ENCODE measurements at regions not wholly inside any gene's neighbourhood (a gene's known extent, or its start where the extent isn't known, plus 50 kb on each side); places are given as distances from the start of the nearest gene placed in this dataset.

GRCh38 chr10:101303087-101303703 lies 50.8 kb upstream of the BTRC start:
- H3K4me3 ChIP-seq = no peak overlapping the region
- TF ChIP-seq, protein P1, sequence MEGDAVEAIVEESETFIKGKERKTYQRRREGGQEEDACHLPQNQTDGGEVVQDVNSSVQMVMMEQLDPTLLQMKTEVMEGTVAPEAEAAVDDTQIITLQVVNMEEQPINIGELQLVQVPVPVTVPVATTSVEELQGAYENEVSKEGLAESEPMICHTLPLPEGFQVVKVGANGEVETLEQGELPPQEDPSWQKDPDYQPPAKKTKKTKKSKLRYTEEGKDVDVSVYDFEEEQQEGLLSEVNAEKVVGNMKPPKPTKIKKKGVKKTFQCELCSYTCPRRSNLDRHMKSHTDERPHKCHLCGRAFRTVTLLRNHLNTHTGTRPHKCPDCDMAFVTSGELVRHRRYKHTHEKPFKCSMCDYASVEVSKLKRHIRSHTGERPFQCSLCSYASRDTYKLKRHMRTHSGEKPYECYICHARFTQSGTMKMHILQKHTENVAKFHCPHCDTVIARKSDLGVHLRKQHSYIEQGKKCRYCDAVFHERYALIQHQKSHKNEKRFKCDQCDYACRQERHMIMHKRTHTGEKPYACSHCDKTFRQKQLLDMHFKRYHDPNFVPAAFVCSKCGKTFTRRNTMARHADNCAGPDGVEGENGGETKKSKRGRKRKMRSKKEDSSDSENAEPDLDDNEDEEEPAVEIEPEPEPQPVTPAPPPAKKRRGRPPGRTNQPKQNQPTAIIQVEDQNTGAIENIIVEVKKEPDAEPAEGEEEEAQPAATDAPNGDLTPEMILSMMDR (IDR thresholded peaks at IDR 0.05) = no peak
- TF ChIP-seq POLR2A (IDR thresholded peaks at IDR 0.05) = no peak
- no peak for TF ChIP-seq EP300 (IDR thresholded peaks at IDR 0.05)
- TF ChIP-seq POLR2AphosphoS5 (IDR thresholded peaks at IDR 0.05) = no peak
- ATAC-seq (ENCODE audit: low FRiP score in 2 of 2) = no peak
- no peaks in the 10 kb centered on the region for H3K9me3 ChIP-seq
- WGBS, 2 donors = 57 to 62% methylated on average over 4 of the region's 4 CpGs
- no peak for DNase-seq
- peaks cover 0 to 1% (median 0%) of the 10 kb centered on the region in 4 donors for H3K27me3 ChIP-seq
- no peak overlapping the region for H3K27ac ChIP-seq
- no peaks in the 10 kb centered on the region for H3K4me1 ChIP-seq
- no peaks in the 10 kb centered on the region for H3K36me3 ChIP-seq
